HG02885 (cell line): ENCODE measurements at regions not wholly inside any gene's neighbourhood (a gene's known extent, or its start where the extent isn't known, plus 50 kb on each side); places are given as distances from the start of the nearest gene placed in this dataset.
A peak's percentile ranks its signal among the peaks of the same experiment; 100 is the strongest.
"Not testable (repeated sequence)": the region's sequence is repeated elsewhere in the genome, so short reads cannot be mapped to it uniquely, and the experiment has no call there.

Source experiments
- ATAC-seq: cut with Tn5 transposase; IDR thresholded peaks from one replicate; pipeline ENCODE4 v1.9.1; 2021; ENCODE audit warnings: mild to moderate bottlenecking; ENCODE audit not compliant: unreplicated experiment, poor library complexity

- ATAC-seq = no peak
Observed at GRCh38 chrX:63285375-63285774, 65.8 kb downstream of the SPIN4 start.

- ATAC-seq = no peak
Observed at GRCh38 chrX:63284659-63285058, 66.5 kb downstream of the SPIN4 start.

GRCh38 chrX:63283348-63283747, 67.8 kb downstream of the SPIN4 start:
- no peak for ATAC-seq

- no peak for ATAC-seq
Observed at GRCh38 chrX:63282828-63283227, 68.3 kb downstream of the SPIN4 start.

GRCh38 chrX:63282077-63282476, 69.1 kb downstream of the SPIN4 start:
- no peak for ATAC-seq

GRCh38 chrX:63281465-63281864, 69.7 kb downstream of the SPIN4 start:
- ATAC-seq = no peak

GRCh38 chrX:63277394-63277793, 73.7 kb downstream of the SPIN4 start:
- ATAC-seq = not testable (repeated sequence)

- peak; percentile 88 for ATAC-seq
Observed at GRCh38 chrX:63275127-63275526, 76.0 kb downstream of the SPIN4 start.

- no peak for ATAC-seq
Observed at GRCh38 chrX:63270873-63271272, 80.3 kb downstream of the SPIN4 start.

- no peak for ATAC-seq
Observed at GRCh38 chrX:63258144-63258543, 93.0 kb downstream of the SPIN4 start.

GRCh38 chrX:63250253-63250868, 100.8 kb downstream of the SPIN4 start:
- peak; percentile 100 for ATAC-seq

- not testable (repeated sequence) for ATAC-seq
Observed at GRCh38 chrX:63242689-63243088, 108.4 kb downstream of the SPIN4 start.

GRCh38 chrX:63235963-63236362, 115.2 kb downstream of the SPIN4 start:
- ATAC-seq = not testable (repeated sequence)

- not testable (repeated sequence) for ATAC-seq
Observed at GRCh38 chrX:63233013-63233412, 118.1 kb downstream of the SPIN4 start.

GRCh38 chrX:63218202-63218601, 132.9 kb downstream of the SPIN4 start:
- not testable (repeated sequence) for ATAC-seq

- not testable (repeated sequence) for ATAC-seq
Observed at GRCh38 chrX:63217549-63217948, 133.6 kb downstream of the SPIN4 start.

GRCh38 chrX:63209645-63210044, 141.5 kb downstream of the SPIN4 start:
- peak; percentile 78 for ATAC-seq

GRCh38 chrX:63209128-63209527, 142.0 kb downstream of the SPIN4 start:
- peak; percentile 55 for ATAC-seq

GRCh38 chrX:63204266-63205074, 146.7 kb downstream of the SPIN4 start:
- ATAC-seq = peak; percentile 25

- peak; percentile 55 for ATAC-seq
Observed at GRCh38 chrX:63201987-63202386, 149.1 kb downstream of the SPIN4 start.

- ATAC-seq = peak; percentile 57
Observed at GRCh38 chrX:63198693-63199092, 152.4 kb downstream of the SPIN4 start.
